ENCODE measurements at regions not wholly inside any gene's neighbourhood (a gene's known extent, or its start where the extent isn't known, plus 50 kb on each side); places are given as distances from the start of the nearest gene placed in this dataset.

GRCh38 chr10:78186572-78186971 lies 152.9 kb downstream of the RPS24 start:
- ATAC-seq (no peak), DNase-seq (no peak)
- H3K36me3 ChIP-seq = no peaks in the 10 kb centered on the region
- H3K27ac ChIP-seq = no peak overlapping the region
- intact Hi-C loops (cut with DNase I) = no loop called here
- H3K9me3 ChIP-seq = no peaks in the 10 kb centered on the region
- TF ChIP-seq, protein P1, sequence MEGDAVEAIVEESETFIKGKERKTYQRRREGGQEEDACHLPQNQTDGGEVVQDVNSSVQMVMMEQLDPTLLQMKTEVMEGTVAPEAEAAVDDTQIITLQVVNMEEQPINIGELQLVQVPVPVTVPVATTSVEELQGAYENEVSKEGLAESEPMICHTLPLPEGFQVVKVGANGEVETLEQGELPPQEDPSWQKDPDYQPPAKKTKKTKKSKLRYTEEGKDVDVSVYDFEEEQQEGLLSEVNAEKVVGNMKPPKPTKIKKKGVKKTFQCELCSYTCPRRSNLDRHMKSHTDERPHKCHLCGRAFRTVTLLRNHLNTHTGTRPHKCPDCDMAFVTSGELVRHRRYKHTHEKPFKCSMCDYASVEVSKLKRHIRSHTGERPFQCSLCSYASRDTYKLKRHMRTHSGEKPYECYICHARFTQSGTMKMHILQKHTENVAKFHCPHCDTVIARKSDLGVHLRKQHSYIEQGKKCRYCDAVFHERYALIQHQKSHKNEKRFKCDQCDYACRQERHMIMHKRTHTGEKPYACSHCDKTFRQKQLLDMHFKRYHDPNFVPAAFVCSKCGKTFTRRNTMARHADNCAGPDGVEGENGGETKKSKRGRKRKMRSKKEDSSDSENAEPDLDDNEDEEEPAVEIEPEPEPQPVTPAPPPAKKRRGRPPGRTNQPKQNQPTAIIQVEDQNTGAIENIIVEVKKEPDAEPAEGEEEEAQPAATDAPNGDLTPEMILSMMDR (IDR thresholded peaks at IDR 0.05) = no peak
- TF ChIP-seq POLR2A (IDR thresholded peaks at IDR 0.05) = no peak
- H3K27me3 ChIP-seq = no peaks in the 10 kb centered on the region
- H3K4me3 ChIP-seq = no peak overlapping the region
- WGBS (ENCODE audit: insufficient coverage, low coverage, low lambda C conversion rate, missing lambda C conversion rate) = 70% methylated on average over 2 of the region's 3 CpGs
- H3K4me1 ChIP-seq = no peaks in the 10 kb centered on the region

DNA sequence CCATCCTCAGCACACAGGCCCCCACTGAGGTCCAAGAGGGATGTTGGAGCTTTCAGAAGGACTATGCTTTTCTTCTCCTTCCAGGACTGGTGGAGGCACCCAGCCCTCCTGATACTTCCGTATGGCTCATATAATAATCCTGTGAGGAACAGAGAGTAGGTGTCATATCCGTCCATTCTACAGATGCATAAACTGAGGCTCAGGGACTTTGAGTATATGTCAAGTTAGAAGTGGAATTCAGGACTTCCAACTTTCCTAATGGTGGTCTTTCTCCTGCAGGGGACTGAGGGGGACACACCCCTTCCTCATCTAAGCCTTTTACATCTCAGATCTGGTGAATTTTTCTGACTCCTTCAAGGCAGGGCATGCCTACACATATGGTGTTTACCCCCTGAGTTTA lies 153.7 kb downstream of the RPS24 start:
- WGBS (ENCODE audit: insufficient coverage, low coverage, low lambda C conversion rate, missing lambda C conversion rate) = 64% methylated on average over 2 of the region's 2 CpGs
- Histone ChIP-seq H3K27ac (no peak overlapping the region), H3K4me1 (no peaks in the 10 kb centered on the region), H3K4me3 (no peak overlapping the region), H3K27me3 (no peaks in the 10 kb centered on the region), H3K9me3 (no peaks in the 10 kb centered on the region), H3K36me3 (no peaks in the 10 kb centered on the region)
- ATAC-seq (no peak), DNase-seq (no peak)
- intact Hi-C loops (cut with DNase I) = no loop called here
- TF ChIP-seq, protein P1 (IDR thresholded peaks at IDR 0.05) = no peak
- no peak for TF ChIP-seq POLR2A (IDR thresholded peaks at IDR 0.05)

DNA sequence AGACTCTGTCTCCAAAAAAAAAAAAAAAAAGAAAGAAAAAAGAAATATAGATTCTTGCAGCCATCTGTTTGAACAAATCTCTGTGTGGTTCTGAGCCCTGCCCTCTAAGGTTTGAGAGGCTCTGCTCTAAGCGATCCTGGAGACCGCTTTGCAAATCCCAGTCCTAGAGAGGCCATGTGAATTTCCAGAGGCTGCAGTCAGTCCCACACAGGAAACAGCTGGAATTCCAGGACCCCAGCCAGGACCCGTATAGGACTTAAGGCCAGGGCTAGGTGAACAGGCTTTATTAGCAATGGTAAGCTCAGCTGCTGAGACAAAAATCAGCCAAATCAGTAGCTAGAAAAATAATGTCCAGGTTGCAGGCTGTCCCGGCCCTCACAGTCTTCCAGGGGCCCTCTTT lies 154.8 kb downstream of the RPS24 start:
- Histone ChIP-seq H3K9me3 (no peaks in the 10 kb centered on the region), H3K36me3 (no peaks in the 10 kb centered on the region), H3K4me3 (no peak overlapping the region), H3K4me1 (no peaks in the 10 kb centered on the region), H3K27ac (no peak overlapping the region), H3K27me3 (no peaks in the 10 kb centered on the region)
- no peak for TF ChIP-seq POLR2A (IDR thresholded peaks at IDR 0.05)
- TF ChIP-seq, protein P1 (IDR thresholded peaks at IDR 0.05) = no peak
- no peak for ATAC-seq
- WGBS (ENCODE audit: insufficient coverage, low coverage, low lambda C conversion rate, missing lambda C conversion rate) = 82% methylated on average over 2 of the region's 4 CpGs
- intact Hi-C loops (cut with DNase I) = no loop called here
- DNase-seq = no peak

DNA sequence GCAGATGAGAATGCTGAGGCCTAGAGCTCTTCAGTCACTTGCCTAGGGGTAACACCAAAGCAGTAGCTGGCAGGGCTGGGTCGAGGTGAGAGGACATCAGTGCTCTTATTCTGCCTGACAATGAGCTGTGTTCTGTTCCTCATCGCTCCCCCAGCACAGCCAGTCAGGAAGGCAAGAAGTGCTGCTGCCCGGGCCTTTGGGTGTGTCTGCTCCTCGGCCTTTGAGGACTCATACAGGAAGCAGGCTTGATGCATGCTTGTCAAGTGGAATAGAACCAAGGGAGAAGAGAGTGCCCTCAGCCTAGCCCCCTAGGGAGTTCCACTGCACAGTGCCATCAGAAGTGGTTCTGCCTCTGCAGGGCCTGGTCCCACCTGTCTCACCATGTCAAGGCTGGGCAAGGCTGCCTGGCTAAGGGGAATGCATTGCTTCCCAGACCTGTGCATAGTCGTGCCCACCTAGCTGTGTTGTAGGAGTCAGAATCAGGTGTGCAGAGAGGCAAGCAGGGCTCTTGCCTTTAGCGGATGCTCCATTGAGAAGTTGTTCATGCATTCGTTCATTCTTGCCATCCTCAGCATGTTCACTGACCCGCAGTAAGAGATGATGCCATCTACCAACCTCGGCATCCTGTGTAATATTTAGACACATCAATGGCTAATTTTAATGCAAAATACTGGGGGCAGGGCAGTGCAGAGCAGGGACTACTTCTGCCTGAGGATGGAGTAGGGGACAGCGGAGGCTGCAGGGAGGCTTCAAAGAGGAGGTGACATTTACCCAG lies 156.6 kb downstream of the RPS24 start:
- H3K9me3 ChIP-seq = no peaks in the 10 kb centered on the region
- H3K36me3 ChIP-seq = no peaks in the 10 kb centered on the region
- H3K4me1 ChIP-seq = no peaks in the 10 kb centered on the region
- no peak overlapping the region for H3K4me3 ChIP-seq
- WGBS (ENCODE audit: insufficient coverage, low coverage, low lambda C conversion rate, missing lambda C conversion rate) = 92% methylated on average over 2 of the region's 10 CpGs
- intact Hi-C loops (cut with DNase I) = no loop called here
- H3K27me3 ChIP-seq = no peaks in the 10 kb centered on the region
- TF ChIP-seq, protein P1 (IDR thresholded peaks at IDR 0.05) = no peak
- TF ChIP-seq POLR2A (IDR thresholded peaks at IDR 0.05) = no peak
- DNase-seq (no peak), ATAC-seq (no peak)
- H3K27ac ChIP-seq = no peak overlapping the region

Data from right lobe of liver (tissue), 6 donors.